ENCODE measurements at regions not wholly inside any gene's neighbourhood (a gene's known extent, or its start where the extent isn't known, plus 50 kb on each side); places are given as distances from the start of the nearest gene placed in this dataset.

DNA sequence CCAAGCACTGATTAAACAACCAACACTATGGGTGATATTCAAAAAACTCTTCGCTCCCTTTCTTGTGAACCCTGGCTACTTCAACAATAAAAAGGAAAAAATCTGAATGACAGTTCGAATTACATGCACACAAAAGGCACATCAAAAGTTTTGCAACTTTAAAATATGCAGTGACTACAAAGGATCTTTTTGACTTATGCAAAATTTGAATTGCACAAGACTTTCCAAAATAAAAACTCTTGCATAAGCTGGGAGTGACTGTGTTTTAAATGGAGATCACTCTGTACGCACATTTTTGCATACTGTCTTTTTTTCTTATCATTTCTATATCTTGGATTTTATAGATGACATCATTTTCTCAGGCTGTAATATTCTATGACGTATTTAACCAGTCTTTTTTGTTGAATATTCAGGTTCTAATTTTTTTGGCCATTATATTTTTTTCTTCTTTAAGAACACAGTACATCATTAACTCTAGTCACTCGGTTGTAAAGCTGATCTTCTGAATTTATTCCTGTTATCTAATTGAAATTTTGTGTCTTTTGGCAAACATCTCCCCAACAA, 667.6 kb upstream of the TBX3 start:
- H4K20me1 ChIP-seq (replicated peaks in 1 of 2; ENCODE audit: control insufficient read depth in 1 of 2, insufficient read depth in 2 of 2, low read length in 2 of 2): no peaks in the 10 kb centered on the region
- no peak overlapping the region for H3K56ac ChIP-seq (replicated peaks; ENCODE audit: insufficient read length, low read depth, low read length)
- no peak overlapping the region for H2BK12ac ChIP-seq (ENCODE audit: low read depth, low read length)
- H3K4me2 ChIP-seq (ENCODE audit: insufficient read depth in 1 of 2, low read depth in 2 of 2, low read length in 2 of 2): no peak overlapping the region
- H3K23ac ChIP-seq (ENCODE audit: insufficient read length): no peak overlapping the region
- H2BK120ac ChIP-seq (replicated peaks; ENCODE audit: low read depth, low read length): no peak overlapping the region
- H2AK5ac ChIP-seq (ENCODE audit: low read depth, low read length): no peak overlapping the region
- H3K4ac ChIP-seq (replicated peaks; ENCODE audit: insufficient read length, low read depth, low read length): no peak overlapping the region
- H4K91ac ChIP-seq (replicated peaks; ENCODE audit: insufficient read length, low read length): no peak overlapping the region
- no peak overlapping the region for H2BK15ac ChIP-seq (ENCODE audit: low read length)
- H3K36me3 ChIP-seq (ENCODE audit: control insufficient read depth in 2 of 4, insufficient read depth in 4 of 4, low read length in 3 of 4): no peaks in the 10 kb centered on the region
- H3K18ac ChIP-seq (ENCODE audit: extremely low read depth, low read length): no peak overlapping the region
- no peaks in the 10 kb centered on the region for H3K79me1 ChIP-seq (ENCODE audit: low read depth, low read length)
- H3K9me3 ChIP-seq (ENCODE audit: insufficient read depth in 2 of 2, low read depth in 1 of 2, low read length in 1 of 2): no peaks in the 10 kb centered on the region
- POLR2A ChIA-PET (ENCODE audit: partially characterized antibody): no interaction called here
- FAIRE-seq (no peak), DNase-seq (ENCODE audit: low read depth in 1 of 2, low spot score in 2 of 2) (no peak)
- H2BK20ac ChIP-seq (ENCODE audit: low read length): no peak overlapping the region
- H4K5ac ChIP-seq (ENCODE audit: insufficient read length, low read depth, low read length): no peak overlapping the region
- H3K27ac ChIP-seq (ENCODE audit: low read depth, low read length): no peak overlapping the region
- no peak overlapping the region for H4K8ac ChIP-seq (ENCODE audit: extremely low read depth, insufficient read depth, low read length)
- H3K23me2 ChIP-seq (ENCODE audit: low read depth, low read length): no peaks in the 10 kb centered on the region; the same call in 1 of the 2 replicates
- no peak overlapping the region for H2AFZ ChIP-seq (ENCODE audit: low read length)
- no peak overlapping the region for H3K9ac ChIP-seq (replicated peaks in 1 of 4; ENCODE audit: extremely low read depth in 1 of 4, low read depth in 3 of 4, low read length in 3 of 4)
- CTCF ChIA-PET (ENCODE audit: partially characterized antibody): no interaction called here
- 91% methylated on average over 5 of the region's 5 CpGs; no CpG with 5 or more reads in 1 of the 2 experiments for WGBS, 2 experiments (ENCODE audit: extremely low coverage in 1 of 2, insufficient coverage in 1 of 2, insufficient read length in 1 of 2, insufficient replicate concordance in 2 of 2, low coverage in 1 of 2, low lambda C conversion rate in 2 of 2, missing lambda C conversion rate in 1 of 2)
- H2BK5ac ChIP-seq (ENCODE audit: low read depth, low read length): no peak overlapping the region
- no peak overlapping the region for H3K14ac ChIP-seq (ENCODE audit: insufficient read length)
- H3K79me2 ChIP-seq (ENCODE audit: control insufficient read depth in 1 of 2, insufficient read depth in 2 of 2, low read length in 2 of 2): no peaks in the 10 kb centered on the region
- H3K4me3 ChIP-seq (ENCODE audit: extremely low read depth in 1 of 4, insufficient read depth in 2 of 4, low read depth in 3 of 4, low read length in 4 of 4): no peak overlapping the region
- H3K4me1 ChIP-seq (replicated peaks in 1 of 4; ENCODE audit: control insufficient read depth in 3 of 4, insufficient read depth in 4 of 4, low read length in 3 of 4): no peaks in the 10 kb centered on the region
- no peaks in the 10 kb centered on the region for H3K27me3 ChIP-seq (replicated peaks in 1 of 4; ENCODE audit: control insufficient read depth in 3 of 4, extremely low read depth in 1 of 4, insufficient read depth in 3 of 4, low read length in 3 of 4)
- TF ChIP-seq HDAC6 (IDR thresholded peaks at IDR 0.05; ENCODE audit: low read depth, low read length) (no peak), SAP30 (IDR thresholded peaks at IDR 0.05; ENCODE audit: insufficient read depth, insufficient replicate concordance, low read length) (no peak), KDM5A (IDR thresholded peaks at IDR 0.05; ENCODE audit: low read length) (no peak), MAFK (IDR thresholded peaks at IDR 0.05; ENCODE audit: low read depth, low read length) (no peak), SP4 (IDR thresholded peaks at IDR 0.05; ENCODE audit: low read length) (no peak), SRF (IDR thresholded peaks at IDR 0.05; ENCODE audit: low read depth, low read length) (no peak), BACH1 (IDR thresholded peaks at IDR 0.05; ENCODE audit: low read length) (no peak), SP2 (IDR thresholded peaks at IDR 0.05; ENCODE audit: low read length) (no peak), EZH2 (IDR thresholded peaks at IDR 0.05; ENCODE audit: low read depth, low read length, severe bottlenecking) (no peak), YY1 (IDR thresholded peaks at IDR 0.05; ENCODE audit: low read depth, low read length) (no peak), TAF7 (optimal IDR thresholded peaks at IDR 0.05; ENCODE audit: borderline replicate concordance, low read depth, low read length) (no peak), TEAD4 (IDR thresholded peaks at IDR 0.05; ENCODE audit: low read depth, low read length) (no peak), CTBP2 (IDR thresholded peaks at IDR 0.05; ENCODE audit: borderline replicate concordance, insufficient read depth, insufficient read length, low read length) (no peak), BCL11A (IDR thresholded peaks at IDR 0.05; ENCODE audit: low read depth in 2 of 2, low read length in 2 of 2) (no peak), GTF2F1 (IDR thresholded peaks at IDR 0.05; ENCODE audit: borderline replicate concordance, low read depth, low read length) (no peak), KDM4A (IDR thresholded peaks at IDR 0.05; ENCODE audit: low read depth, low read length, severe bottlenecking) (no peak)

Data from H1 (cell line).